H1 (cell line): ENCODE measurements at regions not wholly inside any gene's neighbourhood (a gene's known extent, or its start where the extent isn't known, plus 50 kb on each side); places are given as distances from the start of the nearest gene placed in this dataset.

Source experiments
- CTCF ChIA-PET: fragments of 300-600 bp; sonication (Branson Sonifier 250); formaldehyde crosslinking; loops from one replicate; lab custom pipeline; 2021; ENCODE audit not compliant: partially characterized antibody; lab: Charles Lee
- POLR2A ChIA-PET: fragments of 300-600 bp; sonication (Branson Sonifier 250); formaldehyde crosslinking; loops from one replicate; lab custom pipeline; 2021; ENCODE audit warnings: inconsistent platforms; ENCODE audit not compliant: partially characterized antibody; lab: Charles Lee
- DNase-seq, 2 experiments: peaks; one replicate each; pipeline versions ENCODE4 v3.0.0 to v3.0.0-alpha.2; 2010 to 2022; ENCODE audit warnings: low spot score in 2 of 2, low read depth in 1 of 2, mixed read lengths in 1 of 2
- FAIRE-seq: peaks from 2 replicates; lab custom pipeline; 2011; peaks lifted over from hg19 to GRCh38; lab: Jason Lieb, UNC
- H2AFZ ChIP-seq: 2 replicates; pipeline ENCODE4 v1.8.1; 2012; ENCODE audit warnings: low read length, inconsistent platforms
- H2AK5ac ChIP-seq: 2 replicates; pipeline ENCODE4 v1.6.1; 2013; ENCODE audit warnings: low read depth, low read length
- H2BK120ac ChIP-seq: replicated peaks from 2 replicates; pipeline ENCODE3; 2013; ENCODE audit warnings: low read depth, low read length, inconsistent platforms
- H2BK12ac ChIP-seq: 2 replicates; pipeline ENCODE4 v1.6.1; 2013; ENCODE audit warnings: low read depth, low read length
- H2BK15ac ChIP-seq: 2 replicates; pipeline ENCODE4 v1.6.1; 2013; ENCODE audit warnings: low read length
- H2BK20ac ChIP-seq: 2 replicates; pipeline ENCODE4 v1.6.1; 2013; ENCODE audit warnings: low read length
- H2BK5ac ChIP-seq: 2 replicates; pipeline ENCODE4 v1.6.1; 2013; ENCODE audit warnings: low read depth, low read length
- H3K14ac ChIP-seq: 2 replicates; pipeline ENCODE4 v1.6.1; 2013; ENCODE audit warnings: inconsistent platforms; ENCODE audit not compliant: insufficient read length
- H3K18ac ChIP-seq: 2 replicates; pipeline ENCODE4 v1.6.1; 2013; ENCODE audit warnings: low read length; ENCODE audit errors: extremely low read depth
- H3K23ac ChIP-seq: 2 replicates; pipeline ENCODE4 v1.6.1; 2013; ENCODE audit warnings: inconsistent platforms; ENCODE audit not compliant: insufficient read length
- H3K23me2 ChIP-seq: 2 replicates; pipeline ENCODE4 v1.6.1; 2013; ENCODE audit warnings: low read depth, low read length
- H3K27ac ChIP-seq: 2 replicates; pipeline ENCODE4 v1.6.1; 2011; ENCODE audit warnings: low read depth, low read length, inconsistent platforms
- H3K27me3 ChIP-seq, 4 experiments: replicated peaks in 1 of 4; 1 replicate in 1 of 4; 2 replicates in 3 of 4; pipeline versions ENCODE4 v1.6.1 to v1.8.1; 2011 to 2013; ENCODE audit warnings: low read length in 3 of 4, mild to moderate bottlenecking in 3 of 4, inconsistent platforms in 2 of 4, mixed read lengths in 2 of 4, moderate library complexity in 1 of 4; ENCODE audit not compliant: control insufficient read depth in 3 of 4, insufficient read depth in 3 of 4; ENCODE audit errors: extremely low read depth in 1 of 4
- H3K36me3 ChIP-seq, 4 experiments: 2 replicates each; pipeline versions ENCODE4 v1.6.1 to v1.8.1; 2011 to 2013; ENCODE audit warnings: mild to moderate bottlenecking in 4 of 4, low read length in 3 of 4, moderate library complexity in 2 of 4, control low read depth in 1 of 4, inconsistent platforms in 1 of 4; ENCODE audit not compliant: insufficient read depth in 4 of 4, control insufficient read depth in 2 of 4
- H3K4ac ChIP-seq: replicated peaks from 2 replicates; pipeline ENCODE3; 2013; ENCODE audit warnings: low read length, low read depth, mixed read lengths, inconsistent platforms; ENCODE audit not compliant: insufficient read length
- H3K4me1 ChIP-seq, 4 experiments: replicated peaks in 1 of 4; 1 replicate in 1 of 4; 2 replicates in 3 of 4; pipeline versions ENCODE4 v1.6.1 to v1.8.1; 2011 to 2013; ENCODE audit warnings: low read length in 3 of 4, inconsistent platforms in 2 of 4, mixed read lengths in 1 of 4; ENCODE audit not compliant: insufficient read depth in 4 of 4, control insufficient read depth in 3 of 4
- H3K4me2 ChIP-seq, 2 experiments: 2 replicates each; pipeline versions ENCODE4 v1.6.1 to v1.8.1; 2011 to 2013; ENCODE audit warnings: low read depth in 2 of 2, low read length in 2 of 2, control low read depth in 1 of 2, inconsistent platforms in 1 of 2, mild to moderate bottlenecking in 1 of 2; ENCODE audit not compliant: insufficient read depth in 1 of 2
- H3K4me3 ChIP-seq, 4 experiments: fragments of 200-600, 300-600 bp in 1 of 4; sonication (generic), shearing (Covaris generic), sonication (Bioruptor Twin) in 1 of 4; 2 replicates each; pipeline versions ENCODE4 v1.5.1 to v1.8.1; 2011 to 2016; ENCODE audit warnings: low read length in 4 of 4, low read depth in 3 of 4, control low read depth in 2 of 4, inconsistent platforms in 2 of 4, mild to moderate bottlenecking in 2 of 4, mixed read lengths in 1 of 4, moderate library complexity in 1 of 4; ENCODE audit not compliant: insufficient read depth in 2 of 4; ENCODE audit errors: extremely low read depth in 1 of 4
- H3K56ac ChIP-seq: replicated peaks from 2 replicates; pipeline ENCODE3; 2013; ENCODE audit warnings: low read depth, mild to moderate bottlenecking, mixed read lengths, low read length, inconsistent platforms; ENCODE audit not compliant: insufficient read length
- H3K79me1 ChIP-seq: 2 replicates; pipeline ENCODE4 v1.6.1; 2013; ENCODE audit warnings: low read depth, low read length, control low read depth
- H3K79me2 ChIP-seq, 2 experiments: 2 replicates each; pipeline versions ENCODE4 v1.6.1 to v1.8.1; 2012 to 2013; ENCODE audit warnings: low read length in 2 of 2, mild to moderate bottlenecking in 2 of 2, inconsistent platforms in 1 of 2; ENCODE audit not compliant: insufficient read depth in 2 of 2, control insufficient read depth in 1 of 2
- H3K9ac ChIP-seq, 4 experiments: replicated peaks in 1 of 4; 1 replicate in 1 of 4; 2 replicates in 3 of 4; pipeline versions ENCODE4 v1.6.1 to v1.8.1; 2011 to 2013; ENCODE audit warnings: low read depth in 3 of 4, low read length in 3 of 4, control low read depth in 2 of 4, mild to moderate bottlenecking in 2 of 4, moderate library complexity in 2 of 4, inconsistent platforms in 1 of 4; ENCODE audit errors: extremely low read depth in 1 of 4
- H3K9me3 ChIP-seq, 2 experiments: 2 replicates each; pipeline versions ENCODE4 v1.6.1 to v1.8.1; 2012 to 2013; ENCODE audit warnings: mild to moderate bottlenecking in 2 of 2, moderate library complexity in 2 of 2, control low read depth in 1 of 2, inconsistent platforms in 1 of 2, low read depth in 1 of 2, low read length in 1 of 2, mixed read lengths in 1 of 2; ENCODE audit not compliant: insufficient read depth in 2 of 2
- H4K20me1 ChIP-seq, 2 experiments: replicated peaks in 1 of 2; 2 replicates each; pipeline versions ENCODE3 to v1.8.1; 2011 to 2013; ENCODE audit warnings: inconsistent platforms in 2 of 2, low read length in 2 of 2, mild to moderate bottlenecking in 1 of 2; ENCODE audit not compliant: insufficient read depth in 2 of 2, control insufficient read depth in 1 of 2
- H4K5ac ChIP-seq: 2 replicates; pipeline ENCODE4 v1.6.1; 2013; ENCODE audit warnings: low read length, low read depth, mixed read lengths, inconsistent platforms; ENCODE audit not compliant: insufficient read length
- H4K8ac ChIP-seq: 2 replicates; pipeline ENCODE4 v1.8.0; 2013; ENCODE audit warnings: mild to moderate bottlenecking, moderate library complexity, low read length, inconsistent platforms; ENCODE audit not compliant: insufficient read depth; ENCODE audit errors: extremely low read depth
- H4K91ac ChIP-seq: replicated peaks from 2 replicates; pipeline ENCODE3; 2013; ENCODE audit warnings: low read length, mixed read lengths, inconsistent platforms; ENCODE audit not compliant: insufficient read length
- CHD2 ChIP-seq: IDR thresholded peaks from 2 replicates; pipeline ENCODE4 v1.6.1; 2012; ENCODE audit warnings: low read length, improper control_type of control experiment
- MAX ChIP-seq: IDR thresholded peaks from 2 replicates; pipeline ENCODE4 v1.6.1; 2012; ENCODE audit warnings: inconsistent platforms
- SAP30 ChIP-seq: fragments of 300-600 bp; sonication (generic); IDR thresholded peaks from 2 replicates; pipeline ENCODE4 v1.7.1; 2012; ENCODE audit warnings: low read length, moderate library complexity, mild to moderate bottlenecking, inconsistent platforms; ENCODE audit not compliant: insufficient read depth, insufficient replicate concordance
- SP1 ChIP-seq: IDR thresholded peaks from 2 replicates; pipeline ENCODE4 v1.6.1; 2011; ENCODE audit warnings: low read depth, low read length
- TCF12 ChIP-seq: IDR thresholded peaks from 2 replicates; pipeline ENCODE4 v1.6.1; 2011; ENCODE audit warnings: low read depth, mild to moderate bottlenecking, low read length
- ZNF274 ChIP-seq: IDR thresholded peaks from 2 replicates; pipeline ENCODE4 v1.7.0; 2012; ENCODE audit warnings: low read length, borderline replicate concordance; ENCODE audit errors: extremely low read depth
- WGBS, 2 experiments: shearing (Covaris generic) in 1 of 2; methylation state at CpG; one replicate each; pipeline versions ENCODE4 v1.1.6 to v1.1.7; 2013 to 2015; ENCODE audit warnings: low lambda C conversion rate in 2 of 2, mixed read lengths in 2 of 2, inconsistent platforms in 1 of 2, low coverage in 1 of 2, missing lambda C conversion rate in 1 of 2; ENCODE audit not compliant: insufficient replicate concordance in 2 of 2, insufficient coverage in 1 of 2, insufficient read length in 1 of 2; ENCODE audit errors: extremely low coverage in 1 of 2, missing lambda C conversion rate in 1 of 2; 5-methylcytosine and 5-hydroxymethylcytosine counted together

GRCh38 chr13:59269476-59269875 is 894.3 kb downstream of the DIAPH3 start:
- Histone ChIP-seq H3K9me3 (no peaks in the 10 kb centered on the region), H2BK20ac (no peak overlapping the region), H3K79me2 (no peaks in the 10 kb centered on the region), H3K14ac (no peak overlapping the region), H2AK5ac (no peak overlapping the region), H3K9ac (no peak overlapping the region), H3K4me3 (no peak overlapping the region), H3K23ac (no peak overlapping the region), H3K4me2 (no peak overlapping the region), H3K4me1 (no peaks in the 10 kb centered on the region), H3K23me2 (no peaks in the 10 kb centered on the region), H2BK5ac (no peak overlapping the region), H4K8ac (no peak overlapping the region), H3K27ac (no peak overlapping the region), H3K36me3 (no peaks in the 10 kb centered on the region), H3K79me1 (no peaks in the 10 kb centered on the region), H3K56ac (no peak overlapping the region), H3K18ac (no peak overlapping the region), H2BK120ac (no peak overlapping the region), H2AFZ (no peak overlapping the region), H2BK15ac (no peak overlapping the region), H4K20me1 (no peaks in the 10 kb centered on the region), H3K4ac (no peak overlapping the region), H2BK12ac (no peak overlapping the region), H4K5ac (no peak overlapping the region), H3K27me3 (no peaks in the 10 kb centered on the region), H4K91ac (no peak overlapping the region)
- DNase-seq (no peak), FAIRE-seq (no peak)
- ChIA-PET CTCF (interaction anchor here (0.6 to 3.5 kb wide), 6 partner anchors 9 to 1593 kb away, joined by 3 to 21 read pairs (median 4); no protein-coding TSS in a partner anchor), POLR2A (interaction anchor here (0.6 to 1.2 kb wide), 2 partner anchors 81 to 263 kb away, joined by 3 read pairs; no protein-coding TSS in a partner anchor)
- TF ChIP-seq MAX (no peak), SP1 (no peak), TCF12 (no peak), SAP30 (no peak), ZNF274 (no peak), CHD2 (no peak)
- WGBS, 2 experiments = 86% methylated on average over 2 of the region's 2 CpGs; no CpG with 5 or more reads in 1 of the 2 experiments
